Left kidney (tissue), 1 donor: ENCODE measurements at regions not wholly inside any gene's neighbourhood (a gene's known extent, or its start where the extent isn't known, plus 50 kb on each side); places are given as distances from the start of the nearest gene placed in this dataset.

Experiments used
- DNase-seq: peaks from one replicate; pipeline ENCODE4 v3.0.0-alpha.2; 2013

DNA sequence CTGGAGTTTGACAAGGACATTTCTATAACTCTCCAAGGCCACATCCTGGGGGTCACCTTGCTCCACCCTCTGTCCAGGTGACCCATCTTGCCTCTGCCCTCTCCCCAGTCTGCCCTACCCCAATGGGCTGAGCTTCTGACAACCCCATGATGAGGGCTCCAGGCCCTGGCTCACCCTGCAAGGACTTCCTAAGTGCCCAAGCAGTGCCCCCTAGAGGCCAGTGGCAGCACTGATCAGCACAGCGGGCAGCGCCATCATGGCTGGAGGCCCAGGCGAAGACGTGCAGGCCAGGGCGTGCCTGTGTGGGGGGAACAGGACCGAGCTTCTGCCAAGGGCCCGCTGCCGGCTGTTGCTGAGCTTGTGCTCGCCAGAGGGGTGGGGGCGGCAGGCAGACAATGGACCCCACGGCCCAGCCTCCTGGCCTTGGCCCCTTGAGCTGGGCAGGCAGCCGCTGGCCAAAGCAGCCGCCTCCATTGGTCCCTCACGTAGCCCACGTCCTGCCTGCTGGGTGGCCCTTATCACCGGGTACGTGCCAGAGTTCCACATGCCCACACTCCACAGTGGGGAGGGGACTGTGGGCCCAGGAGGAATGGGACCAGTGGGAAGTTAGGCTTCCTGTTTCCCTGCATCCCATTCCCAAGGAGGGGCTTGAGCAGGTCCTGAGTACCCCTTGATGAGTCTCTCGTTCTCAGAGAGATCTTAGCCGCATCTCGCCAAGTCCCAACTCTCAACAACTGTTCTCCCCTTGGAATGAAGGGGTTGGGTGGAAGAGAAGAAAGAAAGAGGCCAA, 64.3 kb downstream of the MRPL14 start:
- no peak for DNase-seq

GRCh38 chr6:44062105-44062770, 65.0 kb downstream of the MRPL14 start:
- no peak for DNase-seq

DNA sequence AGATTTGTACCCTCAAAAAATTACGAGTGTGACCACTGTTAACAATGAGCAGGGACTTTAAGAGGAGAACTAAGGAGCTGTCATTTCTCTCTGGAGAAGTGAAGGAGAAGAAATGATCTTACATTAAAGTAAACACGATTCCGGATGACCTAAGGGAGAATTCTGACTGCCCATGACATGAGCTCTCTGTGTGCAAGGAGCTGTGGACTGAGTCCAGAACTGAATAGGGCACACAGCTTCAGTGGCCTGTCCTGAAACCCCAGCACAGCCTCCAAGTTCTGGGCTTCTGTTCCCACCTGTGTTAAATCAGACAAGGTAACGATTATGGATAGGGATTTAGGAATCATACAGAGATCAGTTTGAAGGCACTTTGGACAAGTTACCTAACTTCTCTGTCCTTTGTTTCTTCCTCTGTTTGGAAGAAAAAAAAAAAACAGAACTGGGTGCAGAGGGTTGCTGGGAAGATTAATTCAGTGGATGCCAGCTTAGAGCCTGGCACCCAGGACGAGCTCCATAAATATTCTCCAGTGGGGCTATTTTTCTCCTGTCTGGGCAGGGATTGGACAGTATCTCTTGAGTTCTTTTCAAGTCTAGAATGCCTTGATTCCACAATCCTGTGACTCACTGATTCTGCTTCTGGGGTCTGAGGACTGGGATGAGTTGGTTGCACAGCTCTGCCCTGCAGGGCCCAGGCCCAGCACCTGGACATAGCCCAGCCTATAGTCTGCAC, 65.7 kb downstream of the MRPL14 start:
- no peak for DNase-seq

DNA sequence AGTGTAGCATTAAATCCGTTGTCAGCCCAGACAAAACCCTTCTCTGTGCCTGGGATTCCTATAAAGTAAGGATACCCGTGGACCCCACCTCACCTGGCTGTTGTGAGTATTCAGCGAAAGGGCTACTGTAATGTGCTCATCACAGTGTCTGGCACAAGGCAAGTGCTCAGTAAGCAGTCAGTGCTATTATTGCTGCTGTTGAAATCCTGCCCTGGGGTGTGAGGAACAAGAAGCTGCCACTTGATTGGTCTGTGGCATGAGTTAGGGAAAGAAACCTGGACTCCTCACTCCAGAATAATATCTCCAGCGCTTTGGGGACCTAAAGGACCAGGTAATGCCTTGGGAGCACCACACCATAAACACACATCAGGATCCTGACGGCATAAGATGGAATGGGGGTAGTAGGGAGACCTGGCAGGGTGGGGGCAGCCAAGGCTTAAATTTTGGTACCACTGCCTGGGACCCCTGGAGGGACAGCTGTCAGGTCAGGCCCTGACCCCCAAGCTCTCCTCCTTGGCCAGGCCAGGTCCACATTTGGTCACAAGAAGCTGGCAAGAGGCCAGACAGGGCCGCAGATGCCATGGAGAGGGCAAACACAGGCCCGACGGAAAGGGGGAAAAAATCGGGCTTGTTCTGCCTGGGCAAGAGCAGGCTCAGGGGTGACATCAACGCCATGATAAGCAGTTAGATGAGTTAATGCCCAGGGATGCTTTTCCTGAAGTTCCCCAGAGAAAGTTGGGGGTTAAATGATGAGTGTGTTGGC, 66.5 kb downstream of the MRPL14 start:
- DNase-seq, result no peak

- no peak for DNase-seq
These were observed 67.6 kb downstream of the MRPL14 start for GRCh38 chr6:44059359-44060346.

GRCh38 chr6:44058617-44059358, 68.5 kb downstream of the MRPL14 start:
- DNase-seq, result no peak

DNA sequence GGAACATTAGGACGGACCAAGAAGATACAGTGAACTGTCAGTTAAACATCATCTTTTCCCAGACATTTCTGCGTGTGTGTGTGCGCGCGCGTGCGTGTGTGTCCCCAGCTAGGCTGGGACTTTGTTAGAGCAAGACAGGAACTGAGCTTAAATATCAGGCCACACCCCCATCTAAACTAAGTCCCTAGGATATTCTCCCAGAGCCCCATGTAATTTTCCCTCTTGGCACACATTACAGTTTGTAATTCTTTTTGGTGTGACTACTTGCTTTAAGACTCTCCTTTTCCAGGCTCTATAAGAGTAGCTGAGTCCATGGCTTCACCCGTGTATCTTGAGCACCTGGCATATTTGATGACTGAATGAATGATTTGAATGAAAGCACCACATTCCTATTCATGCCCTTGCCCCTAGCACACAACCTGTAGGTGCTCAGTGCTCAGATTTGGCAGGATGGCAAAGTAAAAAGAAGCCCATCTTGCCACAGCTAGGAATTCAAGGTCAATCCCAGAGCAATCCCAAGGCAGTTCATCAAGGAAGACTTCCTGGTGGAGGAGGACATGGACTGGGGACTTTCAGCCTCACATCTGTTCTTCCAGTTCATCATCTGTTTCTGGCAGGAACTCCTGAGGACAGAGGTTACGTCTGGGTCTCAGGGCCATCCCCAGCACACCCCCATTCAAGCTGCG, 69.2 kb downstream of the MRPL14 start:
- no peak for DNase-seq

DNA sequence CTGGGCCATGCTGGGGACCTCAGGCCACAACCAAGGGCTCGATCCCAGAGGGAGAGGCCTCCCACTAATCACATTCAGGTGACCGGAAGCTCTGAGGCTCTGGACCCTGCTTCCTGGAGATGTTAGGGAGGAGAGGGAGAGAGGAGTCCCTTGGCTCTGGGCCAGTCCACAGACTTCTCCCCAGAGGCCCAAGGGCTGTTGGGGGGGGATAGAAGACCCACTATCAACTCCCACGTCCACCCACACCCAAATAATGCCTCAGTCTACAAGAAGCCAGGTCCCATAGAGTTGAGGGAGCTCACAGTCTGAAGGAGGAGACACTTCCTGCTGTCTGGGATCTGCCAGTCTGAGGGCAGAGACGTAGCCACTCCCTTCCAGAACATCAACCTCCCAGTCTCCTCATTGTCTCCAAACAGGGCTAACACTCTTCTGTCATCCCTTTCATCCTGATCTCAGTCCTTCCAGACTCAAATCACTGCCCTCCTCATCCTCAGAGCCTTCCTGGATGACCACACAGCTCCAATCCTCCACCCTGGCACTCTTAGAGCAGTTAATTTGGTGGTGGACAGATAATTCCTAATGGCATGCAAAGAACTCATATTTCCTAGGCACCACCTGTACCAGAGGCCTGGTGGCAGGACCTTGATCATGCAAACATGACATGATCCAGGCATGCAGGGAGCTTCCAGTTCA, 69.9 kb downstream of the MRPL14 start:
- no peak for DNase-seq

DNA sequence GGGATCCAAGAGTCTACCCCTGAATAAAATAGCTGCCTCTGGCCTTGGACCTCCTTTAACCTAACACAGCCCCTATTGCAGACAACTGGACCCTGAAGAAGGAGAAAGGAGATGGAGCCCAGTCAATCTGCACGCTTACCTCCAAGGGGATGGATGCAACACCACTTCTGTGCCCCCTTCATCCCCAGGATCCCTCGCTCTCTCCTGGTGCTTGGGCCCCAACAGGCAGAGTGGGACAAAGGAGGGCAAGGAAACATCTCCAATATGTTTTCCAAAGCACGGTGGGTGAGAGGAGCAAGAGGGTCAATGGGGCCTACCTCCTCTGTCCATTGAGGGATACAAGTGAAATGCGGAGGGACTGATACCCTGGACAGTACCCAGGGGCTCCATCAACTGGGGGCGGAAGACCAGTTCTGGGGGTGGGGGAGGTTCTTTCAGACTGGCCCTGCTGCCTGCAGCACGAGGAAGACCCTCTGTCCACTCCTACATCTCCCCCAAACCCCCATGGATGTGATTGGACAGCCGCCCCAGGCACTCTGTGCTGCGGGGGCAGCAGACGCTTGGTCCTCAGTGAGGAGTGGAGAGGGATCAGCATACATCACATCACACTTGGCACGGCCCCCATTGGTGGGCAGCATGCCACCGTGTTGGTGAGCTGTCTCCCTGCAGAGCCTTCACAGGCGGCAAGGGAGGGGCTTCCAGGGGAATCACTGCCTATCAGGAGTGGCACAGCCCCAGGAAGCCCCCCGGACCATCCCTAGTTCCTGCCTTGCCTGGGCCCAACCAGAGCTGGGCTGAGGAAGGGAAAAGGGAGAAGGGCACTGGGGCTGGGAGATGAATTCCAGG, 70.6 kb downstream of the MRPL14 start:
- no peak for DNase-seq

- DNase-seq, result no peak
These were observed 72.3 kb downstream of the MRPL14 start for GRCh38 chr6:44054721-44055559.

DNA sequence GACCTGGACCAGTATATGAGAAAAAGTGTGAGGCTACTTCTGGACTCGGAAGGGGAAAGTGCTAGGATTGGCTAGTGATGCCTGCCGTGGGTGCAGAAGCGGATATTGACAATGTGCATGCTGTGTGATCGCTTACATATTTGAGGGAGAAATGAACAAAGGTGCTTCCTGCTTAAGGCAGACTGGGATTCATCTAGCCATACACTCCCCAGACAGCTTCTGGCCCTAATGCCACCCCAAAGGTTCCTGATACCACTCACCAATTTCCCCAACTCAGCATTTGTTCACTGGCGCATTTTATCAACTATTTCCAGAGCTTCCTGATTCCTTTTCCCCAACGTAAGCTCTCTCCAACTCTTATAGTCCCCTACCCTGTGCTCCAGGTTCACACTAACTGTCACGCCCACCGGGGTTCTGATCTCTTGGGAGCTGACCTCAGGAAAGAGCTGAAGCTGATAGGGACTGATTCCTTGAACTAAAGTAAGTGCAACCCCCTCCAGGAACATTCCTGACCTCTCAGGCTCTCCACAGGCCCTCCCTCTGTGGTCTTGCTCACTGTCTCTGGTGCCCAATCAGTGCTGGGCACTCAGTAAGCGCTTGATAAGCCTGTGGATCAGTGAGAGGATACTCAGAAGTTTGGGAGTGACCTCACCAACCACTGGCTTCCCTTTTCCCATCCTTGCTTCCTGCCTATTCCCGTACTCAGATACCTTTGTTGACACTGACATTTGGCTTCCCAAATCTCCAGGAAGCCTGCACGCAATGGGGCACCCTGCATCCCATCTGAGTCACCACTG, 73.3 kb downstream of the MRPL14 start:
- no peak for DNase-seq

GRCh38 chr6:44053106-44053756, 74.0 kb downstream of the MRPL14 start:
- DNase-seq, result no peak

DNA sequence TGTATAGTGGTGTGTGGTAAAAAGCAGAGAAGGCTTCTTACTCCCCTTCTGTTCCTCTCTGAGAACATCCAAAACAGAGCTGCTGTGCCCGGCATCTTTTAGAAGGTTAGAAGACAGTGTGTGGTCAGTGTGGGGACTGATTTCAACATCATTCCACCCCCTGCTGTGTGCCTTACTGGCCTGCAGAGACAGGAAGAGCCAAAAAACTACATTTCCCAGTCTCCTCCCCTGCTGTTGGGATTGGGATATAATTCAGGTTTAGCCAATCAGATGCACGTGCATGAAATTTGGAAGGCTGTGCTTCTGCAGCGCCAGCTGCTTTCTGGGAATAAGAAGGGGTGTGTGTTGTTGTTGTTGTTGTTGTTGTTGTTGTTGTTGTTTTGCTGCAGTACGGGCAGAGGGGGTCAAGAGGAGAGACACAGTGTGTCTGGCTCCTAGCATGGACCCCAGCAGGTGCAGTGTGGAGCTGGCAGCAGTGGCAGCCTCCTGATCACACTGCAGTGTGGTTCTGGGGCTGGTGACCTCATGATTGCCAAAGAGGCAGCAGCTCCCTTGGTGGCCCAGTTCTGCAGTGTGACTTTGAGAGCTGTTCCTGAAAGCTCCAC, 74.7 kb downstream of the MRPL14 start:
- DNase-seq, result no peak

GRCh38 chr6:44051515-44051914, 75.7 kb downstream of the MRPL14 start:
- DNase-seq, result no peak

DNA sequence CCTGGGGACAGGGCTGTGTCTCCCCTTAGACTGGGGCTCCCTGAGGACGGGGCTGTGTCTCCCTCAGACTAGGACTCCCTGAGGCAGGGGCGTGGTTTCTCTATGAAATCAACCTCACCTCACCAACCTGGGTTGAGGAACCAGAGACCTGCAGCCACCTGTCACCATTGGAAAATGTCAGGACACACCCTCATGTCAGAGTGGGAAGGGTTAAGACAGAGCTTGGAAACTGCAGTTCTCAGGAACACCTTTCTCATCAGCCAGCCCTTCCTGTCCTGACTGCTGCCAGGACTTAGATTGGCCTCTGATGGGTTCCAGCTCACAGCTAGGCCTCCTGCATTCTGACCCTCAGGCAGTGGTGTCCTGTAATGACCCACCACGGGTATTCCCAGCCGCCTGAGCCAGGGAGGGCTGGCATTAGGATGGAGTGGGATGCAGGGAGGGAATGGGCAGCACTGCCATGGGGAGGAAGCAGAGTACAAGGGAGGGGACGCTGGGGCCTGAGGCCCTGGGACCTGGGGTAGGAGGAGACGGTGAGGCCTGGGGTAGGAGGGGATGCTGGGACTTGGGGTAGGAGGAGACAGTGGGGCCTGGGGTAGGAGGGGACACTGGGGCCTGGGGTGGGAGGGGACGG, 76.3 kb downstream of the MRPL14 start:
- no peak for DNase-seq
